Stimulated activated CD4-positive, alpha-beta T cell treated with anti-CD3 and anti-CD28 coated beads, Interleukin-12 subunit alpha, Interleukin-12 subunit beta, amount 100 ng/mL, for 24 hours (primary cell): ENCODE measurements at regions not wholly inside any gene's neighbourhood (a gene's known extent, or its start where the extent isn't known, plus 50 kb on each side); places are given as distances from the start of the nearest gene placed in this dataset.

Source experiments
- DNase-seq, 2 experiments: peaks; one replicate each; pipeline ENCODE4 v3.0.0-alpha.2; 2020; ENCODE audit warnings: low read depth in 2 of 2

- DNase-seq, result no peak
These were observed 516.2 kb downstream of the CDH26 start for GRCh38 chr20:60474385-60474910.

- DNase-seq, result no peak
These were observed 517.8 kb downstream of the CDH26 start for GRCh38 chr20:60476045-60476444.

GRCh38 chr20:60477958-60478357 is 519.7 kb downstream of the CDH26 start:
- DNase-seq, result no peak

GRCh38 chr20:60478533-60478932 is 520.3 kb downstream of the CDH26 start:
- DNase-seq, result no peak

GRCh38 chr20:60480950-60481742 is 522.9 kb downstream of the CDH26 start:
- DNase-seq, result no peak

GRCh38 chr20:60481743-60482133 is 523.5 kb downstream of the CDH26 start:
- DNase-seq, result no peak

GRCh38 chr20:60482221-60483008 is 524.2 kb downstream of the CDH26 start:
- DNase-seq, result no peak

GRCh38 chr20:60483371-60483770 is 525.1 kb downstream of the CDH26 start:
- no peak for DNase-seq

- DNase-seq, result no peak
These were observed 526.1 kb downstream of the CDH26 start for GRCh38 chr20:60484316-60484715.

GRCh38 chr20:60485012-60485760 is 527.0 kb downstream of the CDH26 start:
- no peak for DNase-seq

- no peak for DNase-seq
These were observed 528.1 kb downstream of the CDH26 start for GRCh38 chr20:60486315-60486714.

- DNase-seq, result no peak
These were observed 528.7 kb downstream of the CDH26 start for GRCh38 chr20:60486937-60487336.

GRCh38 chr20:60490217-60491050 is 532.2 kb downstream of the CDH26 start:
- no peak for DNase-seq

GRCh38 chr20:60491051-60491581 is 532.9 kb downstream of the CDH26 start:
- no peak for DNase-seq

GRCh38 chr20:60494476-60494875 is 536.3 kb downstream of the CDH26 start:
- DNase-seq, result no peak

- DNase-seq, result no peak
These were observed 539.2 kb downstream of the CDH26 start for GRCh38 chr20:60497298-60498035.

- DNase-seq, result no peak
These were observed 541.9 kb downstream of the CDH26 start for GRCh38 chr20:60500038-60500701.

GRCh38 chr20:60501048-60501447 is 542.8 kb downstream of the CDH26 start:
- no peak for DNase-seq

- DNase-seq, result no peak
These were observed 544.7 kb downstream of the CDH26 start for GRCh38 chr20:60502881-60503280.

- no peak for DNase-seq
These were observed 547.2 kb downstream of the CDH26 start for GRCh38 chr20:60505423-60505822.
